Gastroesophageal sphincter (tissue), 2 donors: ENCODE measurements at regions not wholly inside any gene's neighbourhood (a gene's known extent, or its start where the extent isn't known, plus 50 kb on each side); places are given as distances from the start of the nearest gene placed in this dataset.

ENCODE experiments used
- POLR2A ChIP-seq, 2 donors: fragments of 450-650 bp; IDR thresholded peaks; one replicate each; pipeline ENCODE4 v1.6.1; 2017; ENCODE audit warnings: antibody characterized with exemption in 2 of 2, mild to moderate bottlenecking in 2 of 2, moderate library complexity in 1 of 2
- POLR2AphosphoS5 ChIP-seq: sonication (generic); formaldehyde crosslinking; IDR thresholded peaks from one replicate; pipeline ENCODE4 v1.6.1; 2017; ENCODE audit warnings: antibody characterized with exemption

DNA sequence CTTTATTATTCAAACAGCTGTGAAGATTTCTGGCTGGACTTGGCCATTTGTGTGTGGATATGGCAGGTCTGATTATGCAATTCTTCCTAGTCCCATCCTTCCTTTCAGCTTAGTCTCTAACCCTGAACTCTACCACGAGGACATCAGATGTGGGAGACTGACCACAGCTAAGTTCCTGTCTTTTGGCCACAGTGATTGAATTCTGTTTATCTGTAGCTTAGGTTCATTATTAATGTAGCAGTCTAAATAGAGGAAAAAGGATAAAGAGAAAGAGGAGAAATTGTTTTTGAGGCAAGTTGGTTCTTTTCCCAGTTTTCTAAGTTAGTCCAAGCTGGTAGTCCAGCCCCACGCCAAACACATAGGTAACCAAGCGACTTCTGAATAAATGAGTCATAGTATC is 598.9 kb downstream of the RFPL4B start:
- no peak for TF ChIP-seq POLR2A (IDR thresholded peaks at IDR 0.05)
- no peak for TF ChIP-seq POLR2AphosphoS5
